Prostate gland (tissue), 2 donors: ENCODE measurements at regions not wholly inside any gene's neighbourhood (a gene's known extent, or its start where the extent isn't known, plus 50 kb on each side); places are given as distances from the start of the nearest gene placed in this dataset.

ENCODE experiments used
- CTCF ChIP-seq, 4 experiments: fragments of 200-600 bp in 2 of 4; fragments of 450-650 bp in 2 of 4; sonication (generic) in 2 of 4; IDR thresholded peaks; 1 replicate in 3 of 4; 2 replicates in 1 of 4; pipeline ENCODE4 v1.5.1; 2016 to 2019; ENCODE audit warnings: antibody characterized with exemption in 4 of 4, mild to moderate bottlenecking in 2 of 4, moderate library complexity in 2 of 4
- POLR2A ChIP-seq: fragments of 450-650 bp; IDR thresholded peaks from one replicate; pipeline ENCODE4 v1.6.1; 2016; ENCODE audit warnings: antibody characterized with exemption, mild to moderate bottlenecking

DNA sequence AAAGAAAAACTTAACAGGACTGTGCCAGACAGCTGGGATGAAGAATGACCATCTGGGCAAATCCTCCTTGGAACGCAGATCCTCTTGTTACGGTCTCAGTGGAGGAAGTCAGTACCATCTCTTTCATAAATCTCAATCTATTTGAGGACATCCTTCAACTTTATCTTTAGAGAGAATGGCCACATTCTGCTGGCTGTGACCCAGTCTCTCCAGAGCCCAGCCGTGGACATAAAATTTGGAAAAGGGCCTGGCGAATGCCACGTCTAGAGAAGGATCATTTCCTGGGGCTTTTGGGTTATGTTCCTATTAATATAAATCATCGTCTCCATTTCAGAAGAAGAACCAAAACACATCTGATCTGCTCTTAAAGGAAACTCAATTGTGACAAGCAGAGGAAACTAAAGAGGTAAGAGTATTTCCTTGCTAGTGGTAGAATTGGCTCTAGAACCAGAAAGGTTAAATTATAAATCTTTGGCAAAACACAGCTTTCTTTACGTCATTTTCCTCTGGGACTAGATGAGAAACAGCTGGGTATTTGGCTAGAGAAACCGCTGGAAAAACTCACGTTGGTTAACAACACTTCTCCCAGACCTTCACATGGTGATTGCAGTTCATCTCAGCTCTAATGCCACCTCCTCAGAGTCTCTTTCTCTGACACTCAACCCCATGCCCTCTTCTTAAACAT is 164.7 kb downstream of the CHIC2 start:
- TF ChIP-seq CTCF (IDR thresholded peaks at IDR 0.05) = no peak
- no peak for TF ChIP-seq POLR2A
